ENCODE measurements at regions not wholly inside any gene's neighbourhood (a gene's known extent, or its start where the extent isn't known, plus 50 kb on each side); places are given as distances from the start of the nearest gene placed in this dataset.

- intact Hi-C loops (cut with micrococcal nuclease) = loop anchor here (1.0 to 10.0 kb wide), 2 partner anchors 143 to 274 kb away; partner anchors contain the start of gene RADIL
- ChIA-PET CTCF (interaction anchor here (0.7 to 2.0 kb wide), 5 partner anchors 15 to 186 kb away, joined by 3 to 10 read pairs (median 5); no protein-coding TSS in a partner anchor), POLR2A (interaction anchor here (1.6 kb wide), 1 partner anchor 51 kb away, joined by 3 read pairs; no protein-coding TSS in a partner anchor)
- TF ChIP-seq, protein P1, sequence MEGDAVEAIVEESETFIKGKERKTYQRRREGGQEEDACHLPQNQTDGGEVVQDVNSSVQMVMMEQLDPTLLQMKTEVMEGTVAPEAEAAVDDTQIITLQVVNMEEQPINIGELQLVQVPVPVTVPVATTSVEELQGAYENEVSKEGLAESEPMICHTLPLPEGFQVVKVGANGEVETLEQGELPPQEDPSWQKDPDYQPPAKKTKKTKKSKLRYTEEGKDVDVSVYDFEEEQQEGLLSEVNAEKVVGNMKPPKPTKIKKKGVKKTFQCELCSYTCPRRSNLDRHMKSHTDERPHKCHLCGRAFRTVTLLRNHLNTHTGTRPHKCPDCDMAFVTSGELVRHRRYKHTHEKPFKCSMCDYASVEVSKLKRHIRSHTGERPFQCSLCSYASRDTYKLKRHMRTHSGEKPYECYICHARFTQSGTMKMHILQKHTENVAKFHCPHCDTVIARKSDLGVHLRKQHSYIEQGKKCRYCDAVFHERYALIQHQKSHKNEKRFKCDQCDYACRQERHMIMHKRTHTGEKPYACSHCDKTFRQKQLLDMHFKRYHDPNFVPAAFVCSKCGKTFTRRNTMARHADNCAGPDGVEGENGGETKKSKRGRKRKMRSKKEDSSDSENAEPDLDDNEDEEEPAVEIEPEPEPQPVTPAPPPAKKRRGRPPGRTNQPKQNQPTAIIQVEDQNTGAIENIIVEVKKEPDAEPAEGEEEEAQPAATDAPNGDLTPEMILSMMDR (IDR thresholded peaks at IDR 0.05) = peak; percentile 87
- DNase-seq (peak; percentile 61), ATAC-seq (peak; percentile 82)
- Mint-ChIP-seq H3K4me1 (ENCODE audit: low read depth) (peaks cover 10% of the 10 kb centered on the region), H3K27ac (no peak overlapping the region), H3K27me3 (no peaks in the 10 kb centered on the region), H3K36me3 (ENCODE audit: low read depth) (no peaks in the 10 kb centered on the region), H3K9me3 (no peaks in the 10 kb centered on the region), H3K4me3 (no peak overlapping the region)
Measured at GRCh38 chr7:4610768-4611467, 71.2 kb upstream of the FOXK1 start.

DNA sequence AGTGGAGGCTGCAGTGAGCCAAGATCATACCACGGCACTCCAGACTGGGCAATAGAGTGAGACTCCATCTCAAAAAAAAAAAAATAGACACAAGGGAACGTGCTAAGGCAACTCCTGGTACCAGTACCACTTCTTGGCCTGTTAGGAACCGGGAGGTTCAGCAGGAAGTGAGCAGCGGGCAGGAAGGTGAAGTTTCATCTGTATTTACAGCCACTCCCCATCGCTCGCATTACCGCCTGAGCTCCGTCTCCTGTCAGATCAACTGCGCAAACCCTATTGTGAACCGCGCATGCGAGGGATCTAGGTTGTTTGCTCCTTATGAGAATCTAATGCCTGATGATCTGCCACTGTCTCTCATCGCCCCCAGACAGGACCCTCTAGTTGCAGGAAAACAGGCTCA lies 69.9 kb upstream of the FOXK1 start:
- ATAC-seq (no peak), DNase-seq (no peak)
- ChIA-PET POLR2A (interaction anchor here (0.6 to 1.6 kb wide), 2 partner anchors 50 to 117 kb away, joined by 3 read pairs; no protein-coding TSS in a partner anchor), CTCF (interaction anchor here (1.3 to 2.0 kb wide), 3 partner anchors 21 to 184 kb away, joined by 5 to 10 read pairs (median 7); no protein-coding TSS in a partner anchor)
- H3K4me3 Mint-ChIP-seq = no peak overlapping the region
- H3K27ac Mint-ChIP-seq = no peak overlapping the region
- intact Hi-C loops (cut with micrococcal nuclease) = loop anchor here (10.0 kb wide), 1 partner anchor 273 kb away; the partner anchor contains the start of gene RADIL
- H3K9me3 Mint-ChIP-seq = no peaks in the 10 kb centered on the region
- H3K4me1 Mint-ChIP-seq (ENCODE audit: low read depth) = peaks cover 10% of the 10 kb centered on the region
- TF ChIP-seq, protein P1 (IDR thresholded peaks at IDR 0.05) = no peak
- no peaks in the 10 kb centered on the region for H3K27me3 Mint-ChIP-seq
- H3K36me3 Mint-ChIP-seq (ENCODE audit: low read depth) = no peaks in the 10 kb centered on the region

- TF ChIP-seq, protein P1 (IDR thresholded peaks at IDR 0.05) = no peak
- ChIA-PET CTCF (interaction anchor here (2.0 kb wide), 1 partner anchor 134 kb away, joined by 10 read pairs; no protein-coding TSS in a partner anchor), POLR2A (no interaction called here)
- H3K27me3 Mint-ChIP-seq = no peaks in the 10 kb centered on the region
- H3K4me3 Mint-ChIP-seq = peak overlapping the region; percentile 50
- DNase-seq (no peak), ATAC-seq (no peak)
- intact Hi-C loops (cut with micrococcal nuclease) = loop anchor here (10.0 kb wide), 1 partner anchor 272 kb away; the partner anchor contains the start of gene RADIL
- no peaks in the 10 kb centered on the region for H3K36me3 Mint-ChIP-seq (ENCODE audit: low read depth)
- H3K9me3 Mint-ChIP-seq = no peaks in the 10 kb centered on the region
- H3K4me1 Mint-ChIP-seq (ENCODE audit: low read depth) = peaks cover 10% of the 10 kb centered on the region
- H3K27ac Mint-ChIP-seq = no peak overlapping the region
Measured at GRCh38 chr7:4612939-4613841, 68.9 kb upstream of the FOXK1 start.

DNA sequence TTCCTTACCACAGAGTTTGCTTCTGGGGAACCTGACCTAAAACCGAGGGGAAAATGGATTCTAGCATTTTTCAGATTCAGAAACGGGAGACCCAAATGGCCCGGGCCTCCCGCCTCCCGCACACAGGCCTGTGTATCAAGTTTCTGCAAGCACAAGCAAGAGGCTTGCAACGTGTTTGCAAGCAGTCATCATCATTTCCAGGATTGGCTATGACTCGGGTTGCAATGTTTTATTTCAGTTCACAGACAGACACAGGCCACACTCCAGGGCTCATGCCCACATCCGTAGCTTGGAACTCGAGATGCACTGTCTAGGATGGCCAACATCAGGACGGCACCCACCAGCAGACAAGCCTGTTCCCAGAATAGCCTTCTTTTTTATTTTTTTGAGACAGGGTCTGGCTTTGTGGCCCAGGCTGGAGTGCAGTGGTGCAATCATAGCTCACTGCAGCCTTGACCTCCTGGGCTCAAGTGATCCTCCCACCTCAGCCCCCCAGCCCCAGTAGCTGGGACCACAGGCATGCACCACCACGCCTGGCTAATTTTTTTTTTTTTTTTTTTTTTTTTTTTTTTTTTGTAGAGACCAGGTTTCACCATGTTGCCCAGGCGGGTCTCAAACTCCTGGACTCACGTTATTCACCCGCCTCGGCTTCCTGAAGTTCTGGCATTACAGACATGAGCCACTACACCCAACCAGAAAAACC lies 68.1 kb upstream of the FOXK1 start:
- H3K4me3 Mint-ChIP-seq = no peak overlapping the region
- no peaks in the 10 kb centered on the region for H3K9me3 Mint-ChIP-seq
- TF ChIP-seq, protein P1 (IDR thresholded peaks at IDR 0.05) = no peak
- H3K27ac Mint-ChIP-seq = no peak overlapping the region
- ATAC-seq = no peak
- no peak for DNase-seq
- H3K27me3 Mint-ChIP-seq = no peaks in the 10 kb centered on the region
- ChIA-PET POLR2A (no interaction called here), CTCF (no interaction called here)
- no peaks in the 10 kb centered on the region for H3K36me3 Mint-ChIP-seq (ENCODE audit: low read depth)
- peaks cover 10% of the 10 kb centered on the region for H3K4me1 Mint-ChIP-seq (ENCODE audit: low read depth)
- intact Hi-C loops (cut with micrococcal nuclease) = loop anchor here (10.0 kb wide), 1 partner anchor 271 kb away; the partner anchor contains the start of gene RADIL
